ENCODE measurements at regions not wholly inside any gene's neighbourhood (a gene's known extent, or its start where the extent isn't known, plus 50 kb on each side); places are given as distances from the start of the nearest gene placed in this dataset.

DNA sequence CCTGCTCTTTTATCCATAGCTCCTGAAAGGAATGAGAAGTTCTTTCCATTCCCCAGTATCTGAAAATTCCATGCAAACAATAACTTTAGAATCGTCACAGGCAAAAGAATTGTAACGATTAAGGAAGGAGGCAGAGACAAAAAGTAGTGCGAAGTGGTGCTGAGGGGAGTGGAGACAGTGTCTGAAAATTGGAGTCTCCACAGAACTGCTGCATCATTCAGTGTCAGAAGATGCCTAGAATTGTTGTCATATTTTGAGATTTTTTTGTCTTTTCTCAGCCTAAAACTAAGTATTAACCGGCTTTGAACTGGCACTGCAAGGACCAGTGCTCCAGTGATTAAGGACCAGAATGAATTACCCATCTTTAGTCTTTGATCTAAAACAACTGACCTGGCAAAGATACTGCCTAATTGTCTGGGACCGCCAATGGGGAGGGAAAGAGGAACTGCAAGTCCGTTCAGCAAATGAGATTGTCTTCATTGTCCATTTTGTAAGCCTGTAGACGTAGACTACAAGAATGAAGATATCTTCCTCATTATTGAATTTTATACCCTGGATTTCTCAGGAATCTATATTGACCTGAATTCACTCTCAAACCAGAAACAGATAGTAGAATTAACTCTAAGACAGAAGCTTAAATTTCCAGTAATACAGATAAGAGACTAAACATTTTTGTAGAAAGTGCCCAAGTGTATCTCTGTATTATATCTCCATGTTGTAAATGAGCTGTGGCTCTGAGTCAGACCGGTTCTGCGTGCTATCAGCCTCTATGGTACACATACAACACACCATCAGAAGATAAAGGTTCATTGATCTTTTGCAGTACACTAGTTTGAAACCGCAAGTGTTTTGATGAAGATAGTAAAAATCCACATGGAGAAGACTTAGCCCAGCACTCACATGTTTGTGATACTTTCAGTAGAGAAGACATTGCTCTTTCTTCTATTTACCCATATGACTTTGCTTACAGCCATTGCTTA lies 293.2 kb downstream of the EFNB2 start:
- TF ChIP-seq, protein P1, sequence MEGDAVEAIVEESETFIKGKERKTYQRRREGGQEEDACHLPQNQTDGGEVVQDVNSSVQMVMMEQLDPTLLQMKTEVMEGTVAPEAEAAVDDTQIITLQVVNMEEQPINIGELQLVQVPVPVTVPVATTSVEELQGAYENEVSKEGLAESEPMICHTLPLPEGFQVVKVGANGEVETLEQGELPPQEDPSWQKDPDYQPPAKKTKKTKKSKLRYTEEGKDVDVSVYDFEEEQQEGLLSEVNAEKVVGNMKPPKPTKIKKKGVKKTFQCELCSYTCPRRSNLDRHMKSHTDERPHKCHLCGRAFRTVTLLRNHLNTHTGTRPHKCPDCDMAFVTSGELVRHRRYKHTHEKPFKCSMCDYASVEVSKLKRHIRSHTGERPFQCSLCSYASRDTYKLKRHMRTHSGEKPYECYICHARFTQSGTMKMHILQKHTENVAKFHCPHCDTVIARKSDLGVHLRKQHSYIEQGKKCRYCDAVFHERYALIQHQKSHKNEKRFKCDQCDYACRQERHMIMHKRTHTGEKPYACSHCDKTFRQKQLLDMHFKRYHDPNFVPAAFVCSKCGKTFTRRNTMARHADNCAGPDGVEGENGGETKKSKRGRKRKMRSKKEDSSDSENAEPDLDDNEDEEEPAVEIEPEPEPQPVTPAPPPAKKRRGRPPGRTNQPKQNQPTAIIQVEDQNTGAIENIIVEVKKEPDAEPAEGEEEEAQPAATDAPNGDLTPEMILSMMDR (IDR thresholded peaks at IDR 0.05 in 2 of 3, conservative IDR thresholded peaks at IDR 0.05 in 1 of 3; ENCODE audit: borderline replicate concordance in 1 of 3, insufficient read depth in 1 of 3, low read depth in 2 of 3, low read length in 2 of 3) = no peak
- no peak for TF ChIP-seq POLR2A (IDR thresholded peaks at IDR 0.05; ENCODE audit: borderline replicate concordance, extremely low read depth, insufficient read depth, insufficient read length)
- TF ChIP-seq YY1 (IDR thresholded peaks at IDR 0.05; ENCODE audit: extremely low read depth, insufficient replicate concordance, low read depth, low read length) = no peak
- TF ChIP-seq EZH2 (IDR thresholded peaks at IDR 0.05) = no peak
- TF ChIP-seq, protein P2, sequence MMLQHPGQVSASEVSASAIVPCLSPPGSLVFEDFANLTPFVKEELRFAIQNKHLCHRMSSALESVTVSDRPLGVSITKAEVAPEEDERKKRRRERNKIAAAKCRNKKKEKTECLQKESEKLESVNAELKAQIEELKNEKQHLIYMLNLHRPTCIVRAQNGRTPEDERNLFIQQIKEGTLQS (IDR thresholded peaks at IDR 0.05) = no peak
- no peak for TF ChIP-seq POLR2AphosphoS5 (IDR thresholded peaks at IDR 0.05; ENCODE audit: low read depth, low read length)
- TF ChIP-seq TCF7L2 (IDR thresholded peaks at IDR 0.05; ENCODE audit: borderline replicate concordance, extremely low read depth, insufficient read depth, insufficient read length) = no peak
- no peak for TF ChIP-seq SP1 (IDR thresholded peaks at IDR 0.05; ENCODE audit: low read depth)
- no peak for TF ChIP-seq JUND (IDR thresholded peaks at IDR 0.05)

Data from HCT116 (cell line).